ENCODE measurements at regions not wholly inside any gene's neighbourhood (a gene's known extent, or its start where the extent isn't known, plus 50 kb on each side); places are given as distances from the start of the nearest gene placed in this dataset.

DNA sequence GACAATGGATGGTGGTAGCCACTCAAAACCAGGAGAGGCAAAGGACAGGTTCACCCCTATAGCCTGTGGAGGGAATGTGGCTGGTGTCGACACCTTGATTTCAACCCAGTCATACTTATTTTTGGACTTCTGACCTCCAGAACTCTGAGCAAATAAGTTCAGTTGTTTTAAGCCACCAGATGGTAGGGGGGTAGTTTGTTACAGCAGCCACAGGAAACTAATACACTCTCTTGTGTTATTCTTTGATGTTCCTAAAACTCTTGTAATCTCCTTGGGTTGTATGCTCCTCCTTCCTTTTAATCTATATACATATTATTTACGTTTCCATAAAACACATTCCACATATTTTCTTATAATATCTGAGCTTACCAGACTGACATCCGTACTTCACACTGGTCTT is 65.9 kb downstream of the ZBTB18 start:
- H3K9me3 Mint-ChIP-seq: peaks cover 3% of the 10 kb centered on the region
- no peaks in the 10 kb centered on the region for H3K4me1 Mint-ChIP-seq (ENCODE audit: low read depth)
- no peaks in the 10 kb centered on the region for H3K27me3 Mint-ChIP-seq
- intact Hi-C loops (cut with DNase I, micrococcal nuclease): no loop called here
- TF ChIP-seq, protein P1, sequence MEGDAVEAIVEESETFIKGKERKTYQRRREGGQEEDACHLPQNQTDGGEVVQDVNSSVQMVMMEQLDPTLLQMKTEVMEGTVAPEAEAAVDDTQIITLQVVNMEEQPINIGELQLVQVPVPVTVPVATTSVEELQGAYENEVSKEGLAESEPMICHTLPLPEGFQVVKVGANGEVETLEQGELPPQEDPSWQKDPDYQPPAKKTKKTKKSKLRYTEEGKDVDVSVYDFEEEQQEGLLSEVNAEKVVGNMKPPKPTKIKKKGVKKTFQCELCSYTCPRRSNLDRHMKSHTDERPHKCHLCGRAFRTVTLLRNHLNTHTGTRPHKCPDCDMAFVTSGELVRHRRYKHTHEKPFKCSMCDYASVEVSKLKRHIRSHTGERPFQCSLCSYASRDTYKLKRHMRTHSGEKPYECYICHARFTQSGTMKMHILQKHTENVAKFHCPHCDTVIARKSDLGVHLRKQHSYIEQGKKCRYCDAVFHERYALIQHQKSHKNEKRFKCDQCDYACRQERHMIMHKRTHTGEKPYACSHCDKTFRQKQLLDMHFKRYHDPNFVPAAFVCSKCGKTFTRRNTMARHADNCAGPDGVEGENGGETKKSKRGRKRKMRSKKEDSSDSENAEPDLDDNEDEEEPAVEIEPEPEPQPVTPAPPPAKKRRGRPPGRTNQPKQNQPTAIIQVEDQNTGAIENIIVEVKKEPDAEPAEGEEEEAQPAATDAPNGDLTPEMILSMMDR (IDR thresholded peaks at IDR 0.05): no peak
- ATAC-seq (ENCODE audit: poor library complexity) (no peak), DNase-seq (no peak)
- Histone ChIP-seq H3K9me3 (ENCODE audit: control insufficient read depth in 1 of 2, insufficient read depth in 1 of 2, low read length in 2 of 2) (no peaks in the 10 kb centered on the region), H3K4me1 (ENCODE audit: insufficient read depth, low read length) (no peaks in the 10 kb centered on the region), H3K27me3 (ENCODE audit: control insufficient read depth in 1 of 2, insufficient read depth in 2 of 2, low read length in 2 of 2) (peaks cover 0 to 3% of the 10 kb centered on the region in 2 experiments), H3K27ac (ENCODE audit: low read depth in 1 of 2, low read length in 2 of 2) (no peak overlapping the region), H3K36me3 (ENCODE audit: insufficient read depth, low read length) (no peaks in the 10 kb centered on the region), H3K4me3 (ENCODE audit: low read length) (no peak overlapping the region)
- H3K4me3 Mint-ChIP-seq: no peak overlapping the region
- CTCF ChIA-PET: no interaction called here
- no peaks in the 10 kb centered on the region for H3K36me3 Mint-ChIP-seq (ENCODE audit: low read depth)
- no peak overlapping the region for H3K27ac Mint-ChIP-seq
- POLR2A ChIA-PET: no interaction called here

DNA sequence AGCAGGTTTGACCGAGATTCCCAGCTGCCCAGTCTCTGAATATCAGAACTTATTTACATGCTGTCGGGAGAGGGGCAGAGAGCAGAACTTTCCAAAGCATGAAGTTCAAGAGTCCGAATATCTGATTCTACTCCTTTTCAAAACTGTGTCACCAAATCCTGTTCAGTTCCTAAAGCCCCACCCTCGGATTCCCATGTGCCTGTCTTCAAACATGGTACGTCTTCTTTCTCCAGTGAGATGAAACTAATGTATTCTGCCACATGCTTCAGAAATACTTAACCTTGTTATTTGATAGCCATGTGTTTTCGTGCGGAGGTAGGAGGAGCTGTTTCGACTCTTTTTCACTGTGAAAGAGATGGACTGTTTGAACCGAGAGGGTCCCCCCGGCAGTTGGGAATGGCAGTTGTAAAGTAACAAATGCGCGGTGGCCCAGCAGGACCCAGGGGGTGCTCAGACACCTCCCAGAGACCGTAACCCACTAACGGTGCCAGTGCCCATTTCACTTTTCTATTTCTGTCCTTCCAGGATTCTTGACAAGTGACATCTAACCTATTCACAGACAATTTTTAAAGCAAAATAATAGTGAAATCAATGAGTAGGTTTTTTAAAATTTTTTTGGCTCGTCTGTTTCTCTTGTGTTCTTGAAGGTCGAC is 67.2 kb downstream of the ZBTB18 start:
- Histone ChIP-seq H3K27ac (ENCODE audit: low read depth in 1 of 2, low read length in 2 of 2) (no peak overlapping the region), H3K36me3 (ENCODE audit: insufficient read depth, low read length) (no peaks in the 10 kb centered on the region), H3K4me1 (ENCODE audit: insufficient read depth, low read length) (no peaks in the 10 kb centered on the region), H3K9me3 (ENCODE audit: control insufficient read depth in 1 of 2, insufficient read depth in 1 of 2, low read length in 2 of 2) (no peaks in the 10 kb centered on the region), H3K27me3 (ENCODE audit: control insufficient read depth in 1 of 2, insufficient read depth in 2 of 2, low read length in 2 of 2) (peaks cover 0 to 3% of the 10 kb centered on the region in 2 experiments), H3K4me3 (ENCODE audit: low read length) (no peak overlapping the region)
- TF ChIP-seq, protein P1 (IDR thresholded peaks at IDR 0.05): no peak
- ATAC-seq (ENCODE audit: poor library complexity) (no peak), DNase-seq (no peak)
- no peak overlapping the region for H3K4me3 Mint-ChIP-seq
- H3K4me1 Mint-ChIP-seq (ENCODE audit: low read depth): no peaks in the 10 kb centered on the region
- intact Hi-C loops (cut with DNase I, micrococcal nuclease): no loop called here
- ChIA-PET CTCF (no interaction called here), POLR2A (no interaction called here)
- no peak overlapping the region for H3K27ac Mint-ChIP-seq
- H3K27me3 Mint-ChIP-seq: no peaks in the 10 kb centered on the region
- H3K9me3 Mint-ChIP-seq: peaks cover 3% of the 10 kb centered on the region
- H3K36me3 Mint-ChIP-seq (ENCODE audit: low read depth): no peaks in the 10 kb centered on the region

DNA sequence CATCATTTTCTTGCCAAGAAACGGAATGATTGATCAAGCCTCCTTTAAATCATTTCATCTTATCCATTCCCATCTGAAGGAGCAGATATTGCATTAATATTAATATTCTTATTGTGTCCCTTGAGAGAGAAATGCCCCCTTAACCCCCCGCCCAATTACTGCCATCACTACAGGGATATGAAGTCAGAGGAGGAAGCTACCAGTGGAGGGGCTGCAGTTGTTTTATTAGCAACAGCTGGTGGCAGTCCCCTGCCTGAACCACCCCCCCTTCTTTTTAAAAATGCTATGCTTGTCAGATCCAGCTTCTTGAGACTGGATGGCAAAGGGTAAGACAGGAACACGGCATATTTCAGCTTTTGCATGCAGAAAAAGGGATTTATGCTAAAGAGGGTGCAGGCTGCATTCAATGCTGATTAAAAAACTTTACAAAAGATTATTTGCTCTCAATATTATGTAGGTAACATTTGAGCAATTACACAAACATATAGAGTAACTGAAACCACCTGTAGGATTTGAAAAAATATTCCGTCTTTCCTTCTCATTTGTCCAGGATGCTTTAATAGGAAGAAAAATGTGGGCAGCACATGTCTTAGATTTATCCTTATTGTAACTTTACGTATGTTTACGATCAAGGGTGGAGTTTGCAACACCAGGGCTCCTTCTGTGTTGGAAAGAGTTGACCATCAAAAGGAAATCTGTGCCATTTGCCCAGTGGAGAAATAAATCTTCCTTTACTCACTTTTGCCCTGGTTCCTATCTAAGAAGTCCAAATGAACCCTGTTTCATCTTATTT is 77.7 kb downstream of the ZBTB18 start:
- H3K27ac ChIP-seq (ENCODE audit: low read depth in 1 of 2, low read length in 2 of 2): no peak overlapping the region

More for the DNA sequence above, 77.7 kb downstream of the ZBTB18 start:
- ATAC-seq (ENCODE audit: poor library complexity): no peak
- no peak for DNase-seq
- TF ChIP-seq, protein P1 (IDR thresholded peaks at IDR 0.05): no peak
- H3K9me3 Mint-ChIP-seq: no peaks in the 10 kb centered on the region
- Histone ChIP-seq H3K36me3 (ENCODE audit: insufficient read depth, low read length) (no peaks in the 10 kb centered on the region), H3K4me1 (ENCODE audit: insufficient read depth, low read length) (no peaks in the 10 kb centered on the region), H3K4me3 (ENCODE audit: low read length) (no peak overlapping the region), H3K27me3 (ENCODE audit: control insufficient read depth in 1 of 2, insufficient read depth in 2 of 2, low read length in 2 of 2) (no peaks in the 10 kb centered on the region), H3K9me3 (ENCODE audit: control insufficient read depth in 1 of 2, insufficient read depth in 1 of 2, low read length in 2 of 2) (no peaks in the 10 kb centered on the region)
- peaks cover 5% of the 10 kb centered on the region for H3K4me1 Mint-ChIP-seq (ENCODE audit: low read depth)
- no peak overlapping the region for H3K4me3 Mint-ChIP-seq
- no peak overlapping the region for H3K27ac Mint-ChIP-seq
- intact Hi-C loops (cut with DNase I, micrococcal nuclease): no loop called here
- peaks cover 4% of the 10 kb centered on the region for H3K27me3 Mint-ChIP-seq
- H3K36me3 Mint-ChIP-seq (ENCODE audit: low read depth): no peaks in the 10 kb centered on the region
- CTCF ChIA-PET: no interaction called here
- POLR2A ChIA-PET: interaction anchor here (0.9 kb wide), 1 partner anchor 80 kb away, joined by 5 read pairs; no protein-coding TSS in a partner anchor

All from CD4-positive, alpha-beta T cell (primary cell).